Astrocyte (in vitro differentiated cells and primary cell): ENCODE measurements at regions not wholly inside any gene's neighbourhood (a gene's known extent, or its start where the extent isn't known, plus 50 kb on each side); places are given as distances from the start of the nearest gene placed in this dataset.
A peak's percentile ranks its signal among the peaks of the same experiment; 100 is the strongest.

Experiments used
- DNase-seq: peaks from one replicate; pipeline ENCODE4 v3.0.0-alpha.2; 2010; ENCODE audit warnings: low read depth
- FAIRE-seq: peaks from 2 replicates; lab custom pipeline; 2011; peaks lifted over from hg19 to GRCh38; lab: Jason Lieb, UNC
- H2AFZ ChIP-seq: 2 replicates; pipeline ENCODE4 v1.6.0; 2012; ENCODE audit warnings: low read depth, low read length, inconsistent platforms
- H3K27ac ChIP-seq: 2 replicates; pipeline ENCODE4 v1.5.1; 2011; ENCODE audit warnings: low read depth, low read length, inconsistent platforms
- H3K27me3 ChIP-seq: 2 replicates; pipeline ENCODE4 v1.6.0; 2011; ENCODE audit warnings: low read length, inconsistent platforms; ENCODE audit not compliant: insufficient read depth
- H3K36me3 ChIP-seq: 2 replicates; pipeline ENCODE4 v1.5.1; 2011; ENCODE audit warnings: low read length, inconsistent platforms; ENCODE audit not compliant: insufficient read depth
- H3K4me1 ChIP-seq: 2 replicates; pipeline ENCODE4 v1.5.1; 2011; ENCODE audit warnings: low read length, inconsistent platforms; ENCODE audit not compliant: insufficient read depth
- H3K4me2 ChIP-seq: 2 replicates; pipeline ENCODE4 v1.6.0; 2012; ENCODE audit warnings: low read length, inconsistent platforms
- H3K4me3 ChIP-seq: 2 replicates; pipeline ENCODE4 v1.5.1; 2011; ENCODE audit warnings: low read depth, mild to moderate bottlenecking, low read length, inconsistent platforms; ENCODE audit not compliant: insufficient read depth
- H3K79me2 ChIP-seq: 2 replicates; pipeline ENCODE4 v1.6.0; 2012; ENCODE audit warnings: mild to moderate bottlenecking, low read length, inconsistent platforms; ENCODE audit not compliant: insufficient read depth
- H3K9ac ChIP-seq: 2 replicates; pipeline ENCODE4 v1.6.0; 2012; ENCODE audit warnings: mild to moderate bottlenecking, low read length, inconsistent platforms
- H3K9me3 ChIP-seq: 2 replicates; pipeline ENCODE4 v1.5.1; 2012; ENCODE audit warnings: low read depth, mild to moderate bottlenecking, low read length, inconsistent platforms; ENCODE audit not compliant: insufficient read depth
- H4K20me1 ChIP-seq: 2 replicates; pipeline ENCODE4 v1.6.0; 2012; ENCODE audit warnings: low read length, inconsistent platforms; ENCODE audit not compliant: insufficient read depth
- H3K27ac Mint-ChIP-seq: one replicate; pipeline ENCODE4 v1.8.0; 2021; ENCODE audit warnings: mild to moderate bottlenecking, mixed read lengths; ENCODE audit not compliant: unreplicated experiment
- H3K27me3 Mint-ChIP-seq: one replicate; pipeline ENCODE4 v1.8.0; 2021; ENCODE audit warnings: low read depth, mixed read lengths; ENCODE audit not compliant: unreplicated experiment
- H3K36me3 Mint-ChIP-seq: one replicate; pipeline ENCODE4 v1.8.0; 2021; ENCODE audit warnings: low read depth, mixed read lengths; ENCODE audit not compliant: unreplicated experiment
- H3K4me1 Mint-ChIP-seq: one replicate; pipeline ENCODE4 v1.8.0; 2021; ENCODE audit warnings: low read depth, mixed read lengths; ENCODE audit not compliant: unreplicated experiment
- H3K4me3 Mint-ChIP-seq: one replicate; pipeline ENCODE4 v1.8.0; 2021; ENCODE audit warnings: mild to moderate bottlenecking, moderate library complexity, mixed read lengths; ENCODE audit not compliant: unreplicated experiment
- H3K9me3 Mint-ChIP-seq: one replicate; pipeline ENCODE4 v1.8.0; 2021; ENCODE audit warnings: mild to moderate bottlenecking, mixed read lengths; ENCODE audit not compliant: unreplicated experiment
- CTCF ChIP-seq: IDR thresholded peaks from 2 replicates; pipeline ENCODE4 v1.5.1; 2011; ENCODE audit warnings: low read depth, mild to moderate bottlenecking, inconsistent platforms, low read length, moderate library complexity; ENCODE audit not compliant: insufficient read depth
- EZH2 ChIP-seq: IDR thresholded peaks from 2 replicates; pipeline ENCODE4 v1.6.1; 2012; ENCODE audit warnings: mild to moderate bottlenecking, low read length, inconsistent platforms; ENCODE audit not compliant: insufficient read depth

DNA sequence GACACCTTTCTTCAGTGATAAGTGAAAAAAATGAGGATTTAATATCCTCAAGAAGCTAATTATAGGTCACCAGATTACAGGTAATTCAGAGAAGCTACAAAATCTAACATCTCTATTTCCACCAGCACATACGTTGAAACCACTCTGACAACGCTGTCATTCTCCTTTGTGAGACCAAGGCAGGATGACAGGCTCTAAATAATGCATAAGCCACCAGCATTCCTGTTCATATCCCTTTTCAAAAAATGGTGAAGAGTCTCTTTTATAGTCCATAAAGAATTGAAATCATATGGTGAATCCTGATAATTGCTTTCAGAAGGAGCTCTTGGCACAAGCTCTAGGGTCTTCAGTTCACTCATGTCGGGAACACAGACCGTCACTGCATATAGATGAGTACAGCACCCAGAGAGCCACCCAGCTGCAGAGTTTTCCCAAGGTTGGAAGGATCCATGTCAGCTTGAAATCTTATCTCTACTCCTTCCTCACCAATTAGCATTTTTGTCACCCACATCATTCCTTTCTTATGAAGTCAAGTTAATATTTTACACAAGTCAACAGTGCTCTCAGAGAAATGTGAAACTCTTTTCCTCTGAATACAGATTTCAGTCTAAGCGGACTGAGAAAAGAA lies 431.4 kb downstream of the TBC1D4 start:
- H3K9me3 ChIP-seq: no peaks in the 10 kb centered on the region
- peak overlapping the region; percentile 32 for H3K9ac ChIP-seq
- no peak overlapping the region for H3K4me3 ChIP-seq
- no peaks in the 10 kb centered on the region for H3K36me3 Mint-ChIP-seq
- no peaks in the 10 kb centered on the region for H3K27me3 ChIP-seq
- TF ChIP-seq CTCF: no peak
- TF ChIP-seq EZH2: no peak
- peak overlapping the region; percentile 45 for H3K4me2 ChIP-seq
- H4K20me1 ChIP-seq: no peaks in the 10 kb centered on the region
- H3K27ac ChIP-seq: peak overlapping the region; percentile 63
- H3K9me3 Mint-ChIP-seq: peaks cover 2% of the 10 kb centered on the region
- no peaks in the 10 kb centered on the region for H3K79me2 ChIP-seq
- peak overlapping the region; percentile 84 for H3K27ac Mint-ChIP-seq
- no peaks in the 10 kb centered on the region for H3K27me3 Mint-ChIP-seq
- no peaks in the 10 kb centered on the region for H3K4me1 ChIP-seq
- FAIRE-seq (no peak), DNase-seq (peak; percentile 84)
- H3K4me3 Mint-ChIP-seq: no peak overlapping the region
- H3K4me1 Mint-ChIP-seq: peaks cover 32% of the 10 kb centered on the region
- no peaks in the 10 kb centered on the region for H3K36me3 ChIP-seq
- no peak overlapping the region for H2AFZ ChIP-seq

- Mint-ChIP-seq H3K36me3 (no peaks in the 10 kb centered on the region), H3K27ac (peak overlapping the region; percentile 84), H3K9me3 (peaks cover 2% of the 10 kb centered on the region), H3K4me1 (peaks cover 32% of the 10 kb centered on the region), H3K27me3 (no peaks in the 10 kb centered on the region), H3K4me3 (no peak overlapping the region)
- Histone ChIP-seq H4K20me1 (no peaks in the 10 kb centered on the region), H3K4me2 (no peak overlapping the region), H3K4me1 (no peaks in the 10 kb centered on the region), H3K36me3 (no peaks in the 10 kb centered on the region), H3K27me3 (no peaks in the 10 kb centered on the region), H3K4me3 (no peak overlapping the region), H3K9ac (no peak overlapping the region), H3K27ac (peak overlapping the region; percentile 13), H3K9me3 (no peaks in the 10 kb centered on the region), H2AFZ (no peak overlapping the region), H3K79me2 (no peaks in the 10 kb centered on the region)
- FAIRE-seq (no peak), DNase-seq (peak; percentile 70)
- TF ChIP-seq EZH2 (no peak), CTCF (no peak)
Measured at GRCh38 chr13:75049735-75050335, 432.1 kb downstream of the TBC1D4 start.

DNA sequence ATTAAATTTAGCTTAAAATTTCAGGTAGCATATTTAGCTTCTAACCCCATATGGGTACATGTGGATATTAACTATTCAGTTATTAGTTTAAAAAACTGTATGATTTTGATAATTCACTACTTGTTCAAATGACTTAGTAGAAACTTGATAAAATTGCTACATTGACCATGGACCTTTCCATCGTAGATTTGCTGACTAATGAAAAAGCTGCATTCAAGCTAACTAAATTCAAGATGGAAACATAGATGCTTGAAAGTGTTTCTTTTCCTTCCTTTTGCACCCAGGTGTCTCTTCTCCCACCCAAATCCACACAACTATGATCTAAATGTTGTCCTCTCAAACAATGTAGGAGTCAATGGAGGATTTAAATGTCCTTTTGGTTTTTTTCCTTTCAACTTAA lies 439.2 kb downstream of the TBC1D4 start:
- Histone ChIP-seq H3K9ac (no peak overlapping the region), H3K4me3 (no peak overlapping the region), H3K27ac (no peak overlapping the region), H3K4me2 (no peak overlapping the region), H3K9me3 (no peaks in the 10 kb centered on the region), H2AFZ (no peak overlapping the region), H4K20me1 (no peaks in the 10 kb centered on the region), H3K79me2 (no peaks in the 10 kb centered on the region), H3K36me3 (no peaks in the 10 kb centered on the region), H3K4me1 (no peaks in the 10 kb centered on the region), H3K27me3 (no peaks in the 10 kb centered on the region)
- Mint-ChIP-seq H3K4me3 (no peak overlapping the region), H3K4me1 (no peaks in the 10 kb centered on the region), H3K27ac (no peak overlapping the region), H3K9me3 (no peaks in the 10 kb centered on the region), H3K27me3 (no peaks in the 10 kb centered on the region), H3K36me3 (no peaks in the 10 kb centered on the region)
- no peak for DNase-seq
- TF ChIP-seq CTCF (no peak), EZH2 (no peak)
- FAIRE-seq: peak; percentile 23
